ENCODE measurements at regions not wholly inside any gene's neighbourhood (a gene's known extent, or its start where the extent isn't known, plus 50 kb on each side); places are given as distances from the start of the nearest gene placed in this dataset.
"Not testable (repeated sequence)": the region's sequence is repeated elsewhere in the genome, so short reads cannot be mapped to it uniquely, and the experiment has no call there.

DNA sequence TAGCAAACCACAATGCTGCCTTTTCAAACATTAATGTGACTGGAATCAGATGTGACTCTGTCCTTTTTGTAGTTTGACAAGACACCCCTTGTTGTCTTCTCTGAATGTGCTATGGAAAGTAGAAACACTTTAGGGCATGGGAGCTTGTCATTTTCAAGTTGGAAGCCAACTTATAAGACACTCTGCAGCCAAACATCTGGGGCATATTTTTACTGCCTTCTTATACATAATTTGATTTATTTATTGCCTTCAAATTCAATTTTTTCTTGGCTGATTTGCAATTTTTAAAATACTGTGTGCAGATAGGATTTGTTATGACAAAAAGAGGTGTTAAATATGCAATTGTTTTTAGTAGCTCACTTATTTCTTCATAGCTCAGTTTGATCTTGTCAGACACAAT lies 1002.0 kb upstream of the PCDH7 start:
- Histone ChIP-seq H3K4me3 (ENCODE audit: low read length in 2 of 2) (no peak overlapping the region), H3K4me1 (ENCODE audit: control insufficient read depth in 2 of 2, insufficient read depth in 2 of 2, low read length in 2 of 2) (no peaks in the 10 kb centered on the region), H3K9me3 (ENCODE audit: control insufficient read depth in 2 of 2, insufficient read depth in 1 of 2, low read length in 1 of 2) (no peaks in the 10 kb centered on the region), H3K36me3 (ENCODE audit: control insufficient read depth in 2 of 2, insufficient read depth in 2 of 2, low read length in 1 of 2) (no peaks in the 10 kb centered on the region), H3K27me3 (ENCODE audit: control insufficient read depth in 2 of 2, insufficient read depth in 1 of 2, low read length in 1 of 2) (no peaks in the 10 kb centered on the region), H3K27ac (ENCODE audit: low read depth in 1 of 2, low read length in 1 of 2) (no peak overlapping the region)
- no peak for DNase-seq (ENCODE audit: low read depth in 6 of 9, low spot score in 9 of 9)

DNA sequence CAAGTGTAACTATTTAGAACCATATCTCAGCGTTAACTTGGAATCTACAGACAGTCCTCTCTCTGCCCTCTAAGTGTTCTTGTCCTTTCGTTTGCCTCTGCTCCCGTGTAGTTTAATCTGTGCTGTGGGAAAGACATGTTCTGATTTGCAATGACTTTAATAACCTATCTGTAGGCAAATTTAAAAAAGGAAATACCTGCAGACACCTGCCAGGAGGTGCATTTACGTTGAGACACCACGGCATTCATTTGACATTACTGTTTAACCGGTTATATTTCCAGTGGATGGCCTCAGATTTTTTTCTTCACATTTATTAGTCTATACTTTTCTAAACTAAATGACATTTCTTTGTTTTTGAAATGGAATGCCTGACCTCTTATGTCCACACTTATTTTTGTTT lies 997.9 kb upstream of the PCDH7 start:
- no peak overlapping the region for H3K27ac ChIP-seq (ENCODE audit: low read depth in 1 of 2, low read length in 1 of 2)
- H3K27me3 ChIP-seq (ENCODE audit: control insufficient read depth in 2 of 2, insufficient read depth in 1 of 2, low read length in 1 of 2) = no peaks in the 10 kb centered on the region
- DNase-seq (ENCODE audit: low read depth in 6 of 9, low spot score in 9 of 9) = no peak
- H3K9me3 ChIP-seq (ENCODE audit: control insufficient read depth in 2 of 2, insufficient read depth in 1 of 2, low read length in 1 of 2) = no peaks in the 10 kb centered on the region
- H3K4me1 ChIP-seq (ENCODE audit: control insufficient read depth in 2 of 2, insufficient read depth in 2 of 2, low read length in 2 of 2) = no peaks in the 10 kb centered on the region
- H3K36me3 ChIP-seq (ENCODE audit: control insufficient read depth in 2 of 2, insufficient read depth in 2 of 2, low read length in 1 of 2) = no peaks in the 10 kb centered on the region
- H3K4me3 ChIP-seq (ENCODE audit: low read length in 2 of 2) = no peak overlapping the region
- 91% methylated on average over 6 of the region's 6 CpGs for WGBS

DNA sequence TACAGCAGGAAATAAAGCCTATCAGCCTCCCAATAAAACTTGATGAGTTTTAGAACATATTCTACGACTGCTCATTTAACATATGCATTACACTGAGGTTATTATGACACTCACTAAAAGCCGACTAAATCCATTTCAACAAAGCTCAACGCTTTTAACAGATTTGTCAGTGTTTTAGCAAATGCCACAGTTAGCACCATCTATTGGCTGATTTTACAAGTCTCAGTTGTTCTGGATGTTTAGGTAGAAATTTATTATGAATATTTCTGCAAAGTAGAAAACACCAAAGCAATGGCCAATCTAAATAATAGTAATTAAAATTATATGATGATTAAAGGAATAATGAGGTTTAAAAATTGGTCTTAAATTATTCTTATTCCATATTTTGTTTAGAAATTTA lies 993.2 kb upstream of the PCDH7 start:
- Histone ChIP-seq H3K9me3 (ENCODE audit: control insufficient read depth in 2 of 2, insufficient read depth in 1 of 2, low read length in 1 of 2) (peaks cover 0 to 3% of the 10 kb centered on the region in 2 donors), H3K36me3 (ENCODE audit: control insufficient read depth in 2 of 2, insufficient read depth in 2 of 2, low read length in 1 of 2) (no peaks in the 10 kb centered on the region), H3K27me3 (ENCODE audit: control insufficient read depth in 2 of 2, insufficient read depth in 1 of 2, low read length in 1 of 2) (no peaks in the 10 kb centered on the region), H3K4me3 (ENCODE audit: low read length in 2 of 2) (no peak overlapping the region), H3K27ac (ENCODE audit: low read depth in 1 of 2, low read length in 1 of 2) (no peak overlapping the region), H3K4me1 (ENCODE audit: control insufficient read depth in 2 of 2, insufficient read depth in 2 of 2, low read length in 2 of 2) (no peaks in the 10 kb centered on the region)
- DNase-seq (ENCODE audit: low read depth in 6 of 9, low spot score in 9 of 9) = no peak
- 89% methylated on average over 3 of the region's 3 CpGs for WGBS

DNA sequence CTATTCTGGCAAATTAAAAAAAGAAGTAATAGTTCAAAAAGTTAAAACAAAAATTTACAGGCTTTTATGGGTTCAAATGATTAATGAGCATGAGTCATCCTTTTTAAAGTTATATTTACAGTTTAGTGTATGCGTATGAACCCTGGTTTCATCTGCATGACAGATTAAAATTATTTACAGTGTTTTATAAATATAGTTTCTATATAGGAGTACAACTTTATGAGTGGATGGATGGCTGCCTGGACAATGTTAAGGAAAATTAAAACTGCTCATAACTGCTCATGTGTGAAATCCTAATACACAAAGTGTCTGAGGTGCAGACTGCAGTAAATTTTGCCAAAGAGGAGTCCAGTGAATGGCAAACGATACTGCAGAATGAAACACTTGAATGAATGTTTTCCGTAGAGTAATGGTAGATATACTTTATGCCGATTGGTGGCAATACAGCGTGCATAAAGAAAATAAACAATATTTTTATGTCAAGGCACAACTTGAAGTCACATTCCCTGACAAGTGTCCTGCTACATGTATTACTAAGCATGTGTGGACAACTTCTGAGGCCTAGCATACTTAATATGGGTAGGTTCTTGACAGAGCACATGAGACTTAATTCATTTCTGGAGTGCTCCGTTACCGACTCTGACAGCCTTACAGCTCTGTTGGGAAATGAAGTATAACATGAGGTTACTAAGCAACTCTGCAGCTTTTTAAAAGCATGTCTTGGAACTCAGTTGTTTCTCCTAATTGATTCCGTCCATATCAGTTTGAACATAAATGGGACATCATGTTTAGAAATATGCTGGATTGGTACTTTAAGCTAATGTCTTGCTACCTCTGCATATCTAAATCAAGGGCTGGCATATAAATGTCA lies 985.6 kb upstream of the PCDH7 start:
- Histone ChIP-seq H3K36me3 (ENCODE audit: control insufficient read depth in 2 of 2, insufficient read depth in 2 of 2, low read length in 1 of 2) (no peaks in the 10 kb centered on the region), H3K9me3 (ENCODE audit: control insufficient read depth in 2 of 2, insufficient read depth in 1 of 2, low read length in 1 of 2) (peaks cover 0 to 3% of the 10 kb centered on the region in 2 donors), H3K27me3 (ENCODE audit: control insufficient read depth in 2 of 2, insufficient read depth in 1 of 2, low read length in 1 of 2) (no peaks in the 10 kb centered on the region), H3K4me1 (ENCODE audit: control insufficient read depth in 2 of 2, insufficient read depth in 2 of 2, low read length in 2 of 2) (no peaks in the 10 kb centered on the region), H3K27ac (ENCODE audit: low read depth in 1 of 2, low read length in 1 of 2) (no peak overlapping the region), H3K4me3 (ENCODE audit: low read length in 2 of 2) (no peak overlapping the region)
- WGBS = 84% methylated on average over 8 of the region's 8 CpGs
- DNase-seq (ENCODE audit: low read depth in 6 of 9, low spot score in 9 of 9) = no peak

- WGBS = 77% methylated on average over 3 of the region's 3 CpGs
- H3K27me3 ChIP-seq (ENCODE audit: control insufficient read depth in 2 of 2, insufficient read depth in 1 of 2, low read length in 1 of 2) = no peaks in the 10 kb centered on the region
- DNase-seq (ENCODE audit: low read depth in 6 of 9, low spot score in 9 of 9) = no peak
- H3K9me3 ChIP-seq (ENCODE audit: control insufficient read depth in 2 of 2, insufficient read depth in 1 of 2, low read length in 1 of 2) = no peaks in the 10 kb centered on the region
- no peak overlapping the region for H3K4me3 ChIP-seq (ENCODE audit: low read length in 2 of 2)
- no peaks in the 10 kb centered on the region for H3K4me1 ChIP-seq (ENCODE audit: control insufficient read depth in 2 of 2, insufficient read depth in 2 of 2, low read length in 2 of 2)
- H3K36me3 ChIP-seq (ENCODE audit: control insufficient read depth in 2 of 2, insufficient read depth in 2 of 2, low read length in 1 of 2) = no peaks in the 10 kb centered on the region
- no peak overlapping the region for H3K27ac ChIP-seq (ENCODE audit: low read depth in 1 of 2, low read length in 1 of 2)
These were observed 963.2 kb upstream of the PCDH7 start for GRCh38 chr4:29756966-29757365.

DNA sequence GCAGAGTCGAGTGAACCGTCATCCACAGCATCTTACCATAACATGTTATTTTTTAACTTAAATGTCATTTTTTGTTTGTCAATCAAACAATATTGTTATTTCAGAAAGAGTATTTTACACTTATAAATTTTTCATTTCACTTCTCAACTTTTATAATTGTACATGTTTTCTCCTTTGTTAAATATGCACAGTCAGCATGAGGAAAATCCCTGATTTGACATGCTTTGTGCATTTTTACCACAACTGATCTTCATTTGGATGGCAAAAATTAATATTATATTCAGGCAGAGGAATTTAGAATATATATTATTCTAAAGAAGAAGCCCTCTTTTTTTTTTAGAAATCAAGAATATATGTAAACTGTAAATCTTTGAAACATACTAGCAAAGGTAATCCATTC lies 958.0 kb upstream of the PCDH7 start:
- H3K4me3 ChIP-seq (ENCODE audit: low read length in 2 of 2) = no peak overlapping the region
- no peaks in the 10 kb centered on the region for H3K9me3 ChIP-seq (ENCODE audit: control insufficient read depth in 2 of 2, insufficient read depth in 1 of 2, low read length in 1 of 2)
- H3K4me1 ChIP-seq (ENCODE audit: control insufficient read depth in 2 of 2, insufficient read depth in 2 of 2, low read length in 2 of 2) = no peaks in the 10 kb centered on the region
- H3K27me3 ChIP-seq (ENCODE audit: control insufficient read depth in 2 of 2, insufficient read depth in 1 of 2, low read length in 1 of 2) = no peaks in the 10 kb centered on the region
- H3K36me3 ChIP-seq (ENCODE audit: control insufficient read depth in 2 of 2, insufficient read depth in 2 of 2, low read length in 1 of 2) = no peaks in the 10 kb centered on the region
- H3K27ac ChIP-seq (ENCODE audit: low read depth in 1 of 2, low read length in 1 of 2) = no peak overlapping the region
- DNase-seq (ENCODE audit: low read depth in 6 of 9, low spot score in 9 of 9) = no peak
- WGBS = 94% methylated on average over 2 of the region's 2 CpGs

DNA sequence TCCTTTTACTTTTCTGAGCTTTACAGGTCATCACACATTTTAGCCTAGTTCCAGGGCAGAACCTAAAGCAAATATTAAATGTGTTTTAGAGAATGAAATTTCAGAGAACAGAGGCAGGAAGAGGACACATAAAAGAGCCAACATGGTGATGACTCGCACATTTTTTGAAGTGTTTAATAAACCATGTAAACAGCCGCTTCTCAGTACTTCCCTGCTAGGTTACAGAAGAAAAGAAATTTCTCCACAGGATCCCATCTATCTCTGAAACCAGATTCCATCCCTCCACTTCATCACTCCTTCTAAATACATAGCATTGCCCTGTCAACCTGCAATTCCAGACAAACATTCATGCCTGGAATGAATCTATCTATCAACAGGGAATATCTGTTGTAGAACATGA lies 949.5 kb upstream of the PCDH7 start:
- DNase-seq (ENCODE audit: low read depth in 6 of 9, low spot score in 9 of 9) = no peak
- Histone ChIP-seq H3K4me1 (ENCODE audit: control insufficient read depth in 2 of 2, insufficient read depth in 2 of 2, low read length in 2 of 2) (no peaks in the 10 kb centered on the region), H3K4me3 (ENCODE audit: low read length in 2 of 2) (no peak overlapping the region), H3K36me3 (ENCODE audit: control insufficient read depth in 2 of 2, insufficient read depth in 2 of 2, low read length in 1 of 2) (no peaks in the 10 kb centered on the region), H3K27ac (ENCODE audit: low read depth in 1 of 2, low read length in 1 of 2) (no peak overlapping the region), H3K9me3 (ENCODE audit: control insufficient read depth in 2 of 2, insufficient read depth in 1 of 2, low read length in 1 of 2) (peaks cover 0 to 2% of the 10 kb centered on the region in 2 donors), H3K27me3 (ENCODE audit: control insufficient read depth in 2 of 2, insufficient read depth in 1 of 2, low read length in 1 of 2) (no peaks in the 10 kb centered on the region)
- 95% methylated on average over 2 of the region's 2 CpGs for WGBS

DNA sequence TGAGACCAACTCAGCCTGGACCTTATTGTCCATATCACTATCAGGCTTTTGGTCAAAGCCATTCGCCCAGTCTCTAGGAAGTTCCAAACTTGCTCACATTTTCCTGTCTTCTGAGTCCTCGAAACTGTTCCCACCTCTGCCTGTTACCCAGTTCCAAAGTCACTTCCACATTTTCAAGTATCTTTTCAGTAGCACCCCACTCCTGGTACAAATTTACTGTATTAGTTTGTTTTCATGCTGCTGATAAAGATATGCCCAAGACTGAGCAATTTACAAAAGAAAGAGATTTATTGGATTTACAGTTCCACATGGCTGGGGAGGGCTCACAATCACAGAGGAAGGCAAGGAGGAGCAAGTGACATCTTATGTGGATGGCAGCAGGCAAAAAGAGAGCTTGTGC lies 932.0 kb upstream of the PCDH7 start:
- not testable (repeated sequence) for H3K4me1 ChIP-seq (ENCODE audit: control insufficient read depth in 2 of 2, insufficient read depth in 2 of 2, low read length in 2 of 2); DNase-seq (ENCODE audit: low read depth in 6 of 9, low spot score in 9 of 9); H3K4me3 ChIP-seq (ENCODE audit: low read length in 2 of 2); H3K36me3 ChIP-seq (ENCODE audit: control insufficient read depth in 2 of 2, insufficient read depth in 2 of 2, low read length in 1 of 2); H3K27ac ChIP-seq (ENCODE audit: low read depth in 1 of 2, low read length in 1 of 2); H3K27me3 ChIP-seq (ENCODE audit: control insufficient read depth in 2 of 2, insufficient read depth in 1 of 2, low read length in 1 of 2)
- peaks cover 1 to 13% of the 10 kb centered on the region in 2 donors for H3K9me3 ChIP-seq (ENCODE audit: control insufficient read depth in 2 of 2, insufficient read depth in 1 of 2, low read length in 1 of 2)
- WGBS = 89% methylated on average over 2 of the region's 2 CpGs

- Histone ChIP-seq H3K36me3 (ENCODE audit: control insufficient read depth in 2 of 2, insufficient read depth in 2 of 2, low read length in 1 of 2) (no peaks in the 10 kb centered on the region), H3K4me1 (ENCODE audit: control insufficient read depth in 2 of 2, insufficient read depth in 2 of 2, low read length in 2 of 2) (no peaks in the 10 kb centered on the region), H3K4me3 (ENCODE audit: low read length in 2 of 2) (no peak overlapping the region), H3K9me3 (ENCODE audit: control insufficient read depth in 2 of 2, insufficient read depth in 1 of 2, low read length in 1 of 2) (peaks cover 0 to 5% of the 10 kb centered on the region in 2 donors), H3K27me3 (ENCODE audit: control insufficient read depth in 2 of 2, insufficient read depth in 1 of 2, low read length in 1 of 2) (no peaks in the 10 kb centered on the region), H3K27ac (ENCODE audit: low read depth in 1 of 2, low read length in 1 of 2) (no peak overlapping the region)
- no peak for DNase-seq (ENCODE audit: low read depth in 6 of 9, low spot score in 9 of 9)
- 48% methylated on average over 2 of the region's 2 CpGs for WGBS
These were observed 914.9 kb upstream of the PCDH7 start for GRCh38 chr4:29805245-29805644.
